HCT116 (cell line): ENCODE measurements at regions not wholly inside any gene's neighbourhood (a gene's known extent, or its start where the extent isn't known, plus 50 kb on each side); places are given as distances from the start of the nearest gene placed in this dataset.

Experiments used
- CTCF ChIP-seq, 3 experiments: fragments of 200-600 bp in 1 of 3; sonication (generic) in 1 of 3; IDR thresholded peaks in 2 of 3; conservative IDR thresholded peaks in 1 of 3; 2 replicates each; pipeline ENCODE4 v1.5.1; 2012 to 2017; ENCODE audit warnings: low read depth in 2 of 3, low read length in 2 of 3, antibody characterized with exemption in 1 of 3, borderline replicate concordance in 1 of 3, control low read depth in 1 of 3, mild to moderate bottlenecking in 1 of 3, mixed read lengths in 1 of 3, mixed run types in 1 of 3, moderate library complexity in 1 of 3; ENCODE audit not compliant: insufficient read depth in 1 of 3
- POLR2A ChIP-seq: IDR thresholded peaks from 2 replicates; pipeline ENCODE4 v1.7.0; 2011; ENCODE audit warnings: borderline replicate concordance; ENCODE audit not compliant: insufficient read depth, insufficient read length; ENCODE audit errors: extremely low read depth
- RAD21 ChIP-seq: IDR thresholded peaks from 2 replicates; pipeline ENCODE4 v1.6.1; 2012; ENCODE audit warnings: low read depth, mild to moderate bottlenecking
- ZNF274 ChIP-seq: fragments of 200-500 bp; sonication (Bioruptor generic); IDR thresholded peaks from 2 replicates; pipeline ENCODE4 v1.6.1; 2014; ENCODE audit warnings: mild to moderate bottlenecking, low read depth, low read length, inconsistent platforms
- TF ChIP-seq, protein P1 (sequence below): IDR thresholded peaks from 2 replicates; pipeline ENCODE4 v1.6.1; 2012

DNA sequence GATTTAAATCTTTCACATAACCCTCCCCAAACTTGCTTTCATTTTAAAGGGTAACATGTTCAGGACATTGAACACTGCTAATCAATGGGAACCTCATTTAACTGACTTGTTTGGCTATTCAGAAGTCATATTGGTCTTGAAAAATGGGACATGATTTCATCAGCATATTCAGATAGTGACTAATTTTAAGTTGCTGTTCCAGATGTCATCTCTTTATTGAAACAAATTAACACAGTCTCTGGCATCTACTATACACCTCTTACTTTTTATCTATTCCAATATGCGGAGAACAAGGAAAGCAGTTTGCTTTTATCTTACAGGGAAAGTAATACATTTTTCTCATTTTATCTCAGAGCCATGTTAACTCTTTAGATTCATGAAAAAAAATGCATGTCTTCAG, 310.1 kb downstream of the S1PR1 start:
- TF ChIP-seq POLR2A: no peak
- TF ChIP-seq CTCF (IDR thresholded peaks at IDR 0.05 in 2 of 3, conservative IDR thresholded peaks at IDR 0.05 in 1 of 3; ENCODE audit: borderline replicate concordance in 1 of 3, insufficient read depth in 1 of 3, low read depth in 2 of 3, low read length in 2 of 3): no peak
- no peak for TF ChIP-seq RAD21
- TF ChIP-seq, protein P1, sequence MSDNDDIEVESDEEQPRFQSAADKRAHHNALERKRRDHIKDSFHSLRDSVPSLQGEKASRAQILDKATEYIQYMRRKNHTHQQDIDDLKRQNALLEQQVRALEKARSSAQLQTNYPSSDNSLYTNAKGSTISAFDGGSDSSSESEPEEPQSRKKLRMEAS: no peak
- no peak for TF ChIP-seq ZNF274
